ENCODE measurements at regions not wholly inside any gene's neighbourhood (a gene's known extent, or its start where the extent isn't known, plus 50 kb on each side); places are given as distances from the start of the nearest gene placed in this dataset.
"Not testable (repeated sequence)": the region's sequence is repeated elsewhere in the genome, so short reads cannot be mapped to it uniquely, and the experiment has no call there.

DNA sequence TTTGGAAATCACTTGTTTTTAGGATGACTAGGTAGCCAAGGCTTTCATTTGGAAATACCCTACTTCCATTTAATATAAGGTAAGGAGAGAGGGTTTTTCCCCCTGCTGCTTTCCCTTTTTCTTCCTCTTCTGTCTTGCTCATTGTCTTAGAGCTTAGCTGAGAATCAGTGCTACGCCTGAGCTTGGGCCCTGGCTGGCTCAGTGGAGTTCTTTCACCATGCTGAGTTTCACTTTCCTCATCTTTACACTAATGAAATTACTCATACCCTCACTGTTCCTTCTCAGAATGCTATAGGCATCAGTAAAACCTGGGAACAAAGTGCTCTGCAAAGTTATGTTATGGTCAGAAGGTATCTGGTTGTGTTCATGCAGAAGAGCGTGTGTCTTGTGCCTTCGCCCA lies 112.3 kb upstream of the IKBKE start:
- H3K27ac ChIP-seq; DNase-seq; H3K9me3 ChIP-seq; H3K4me3 ChIP-seq; intact Hi-C loops (cut with DNase I); H3K36me3 ChIP-seq; H3K4me1 ChIP-seq; H3K27me3 ChIP-seq: not testable (repeated sequence)
- 67% methylated on average over 2 of the region's 3 CpGs; no CpG with 5 or more reads in 1 of the 2 donors for WGBS, 2 donors

DNA sequence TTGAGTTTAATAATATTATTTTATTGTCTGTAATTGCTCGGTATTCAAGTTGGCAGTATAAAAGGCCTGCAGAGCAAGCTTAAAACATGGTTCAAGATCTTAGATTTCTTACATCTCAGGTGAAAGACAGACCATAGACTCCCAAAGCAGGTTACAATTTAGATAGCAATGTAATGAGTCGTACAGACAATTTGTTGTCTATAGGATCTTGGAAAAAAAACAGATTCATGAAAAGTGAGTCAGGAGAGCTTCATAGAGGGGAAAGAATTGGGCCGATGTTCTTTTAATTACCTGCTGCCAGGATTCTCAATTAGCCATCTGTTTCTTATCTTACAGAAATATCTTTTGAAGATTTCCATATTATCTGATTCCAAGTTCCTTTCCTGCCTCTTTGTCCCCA lies 111.5 kb upstream of the IKBKE start:
- H3K9me3 ChIP-seq; H3K36me3 ChIP-seq; DNase-seq; H3K4me1 ChIP-seq; H3K4me3 ChIP-seq; intact Hi-C loops (cut with DNase I); H3K27ac ChIP-seq; H3K27me3 ChIP-seq: not testable (repeated sequence)
- WGBS, 2 donors: 41 to 44% methylated on average over 1 to 2 of the region's 3 CpGs

- H3K4me3 ChIP-seq; H3K9me3 ChIP-seq; H3K27me3 ChIP-seq; H3K36me3 ChIP-seq; DNase-seq; H3K27ac ChIP-seq; H3K4me1 ChIP-seq; intact Hi-C loops (cut with DNase I): not testable (repeated sequence)
Measured at GRCh38 chr1:206359377-206359776, 110.9 kb upstream of the IKBKE start.

GRCh38 chr1:206361978-206362543 lies 108.2 kb upstream of the IKBKE start:
- intact Hi-C loops (cut with DNase I); H3K9me3 ChIP-seq; H3K27ac ChIP-seq; H3K27me3 ChIP-seq; DNase-seq; H3K36me3 ChIP-seq; H3K4me3 ChIP-seq; H3K4me1 ChIP-seq: not testable (repeated sequence)
- WGBS, 2 donors: no CpG with 5 or more reads among the region's 3 CpGs

DNA sequence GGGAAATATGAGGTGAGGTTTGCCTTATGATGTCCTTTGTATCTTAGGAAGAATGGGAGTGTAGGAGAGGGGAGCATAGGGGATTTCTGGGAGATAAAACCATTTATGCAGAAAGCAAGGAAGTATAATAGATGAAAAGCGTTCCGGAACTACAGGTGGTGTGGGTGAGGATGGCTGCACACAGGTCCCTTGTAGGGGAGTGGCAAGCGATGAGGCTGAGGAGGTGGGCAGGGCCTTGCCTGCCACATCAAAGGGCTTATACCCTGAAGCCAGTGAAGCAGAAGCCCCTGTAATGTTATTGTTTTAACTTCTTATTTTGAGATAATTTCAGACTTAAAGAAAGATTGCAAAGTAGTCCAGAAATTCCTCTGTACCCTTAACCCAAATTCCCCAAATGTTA lies 107.3 kb upstream of the IKBKE start:
- H3K27me3 ChIP-seq; H3K4me3 ChIP-seq; DNase-seq; H3K4me1 ChIP-seq; H3K27ac ChIP-seq; H3K36me3 ChIP-seq; H3K9me3 ChIP-seq; intact Hi-C loops (cut with DNase I): not testable (repeated sequence)
- 100% methylated on average over 2 to 3 of the region's 3 CpGs for WGBS, 2 donors

DNA sequence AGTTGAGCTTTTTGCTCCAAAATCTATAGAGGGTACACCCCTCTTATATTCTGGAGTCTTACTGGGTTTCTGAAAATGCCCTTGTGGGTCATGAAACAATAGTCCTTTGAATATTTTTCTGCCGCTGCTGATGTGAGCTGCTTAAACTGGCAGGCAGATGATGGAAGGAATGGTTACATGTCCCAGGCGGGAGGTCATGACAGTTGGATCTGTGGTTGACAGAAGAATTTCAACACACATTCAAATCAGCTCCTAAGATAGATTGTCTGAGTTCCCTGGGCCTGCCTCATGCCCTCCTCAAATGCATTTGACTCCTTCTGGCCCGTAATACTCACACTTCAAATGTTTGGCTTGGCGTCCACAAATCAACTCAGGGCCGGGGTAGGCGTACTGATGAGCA lies 105.0 kb upstream of the IKBKE start:
- H3K9me3 ChIP-seq; DNase-seq; H3K36me3 ChIP-seq; H3K27me3 ChIP-seq; H3K27ac ChIP-seq; H3K4me1 ChIP-seq; intact Hi-C loops (cut with DNase I); H3K4me3 ChIP-seq: not testable (repeated sequence)
- WGBS, 2 donors: 78% methylated on average over 2 of the region's 6 CpGs; no CpG with 5 or more reads in 1 of the 2 donors

GRCh38 chr1:206366131-206366530 lies 104.1 kb upstream of the IKBKE start:
- H3K27me3 ChIP-seq; intact Hi-C loops (cut with DNase I): not testable (repeated sequence)
- WGBS, 2 donors: 80% methylated on average over 1 of the region's 5 CpGs; no CpG with 5 or more reads in 1 of the 2 donors

GRCh38 chr1:206366772-206367171 lies 103.5 kb upstream of the IKBKE start:
- WGBS, 2 donors: no CpG with 5 or more reads among the region's 1 CpG

More at GRCh38 chr1:206366131-206366530, 104.1 kb upstream of the IKBKE start:
- H3K4me1 ChIP-seq, H3K27ac ChIP-seq, H3K36me3 ChIP-seq, H3K4me3 ChIP-seq, H3K9me3 ChIP-seq, DNase-seq: not testable (repeated sequence)

DNA sequence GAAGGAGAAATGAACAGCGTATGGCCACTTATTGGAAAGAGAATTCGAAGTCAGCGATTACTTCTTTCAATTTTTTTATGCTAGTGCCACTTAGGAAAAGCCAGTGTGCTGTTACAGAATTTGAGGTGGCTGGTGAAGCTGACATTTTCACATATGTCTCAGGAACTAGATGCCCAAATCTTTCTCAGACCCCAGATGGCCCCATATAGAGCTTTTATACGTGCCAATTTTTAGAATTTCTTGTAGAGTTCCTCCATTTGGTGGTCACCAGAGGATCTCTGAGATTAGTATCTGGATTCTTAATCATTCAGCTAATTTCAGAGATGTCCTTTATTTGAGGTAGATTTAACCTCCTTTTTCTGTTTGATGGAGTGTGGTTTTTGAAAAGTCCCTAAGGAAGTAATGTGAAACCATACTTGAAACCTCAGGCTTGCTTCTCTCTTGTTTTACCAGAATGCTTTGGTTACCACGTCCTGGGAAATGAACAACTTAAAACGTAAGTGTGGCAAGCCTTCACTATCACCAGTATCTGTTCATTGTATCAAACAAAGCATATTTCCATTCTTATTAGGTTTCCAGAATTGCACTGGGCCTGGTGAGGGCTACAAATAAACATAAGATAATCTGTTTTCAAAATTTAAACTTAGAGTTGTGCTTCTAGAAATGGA lies 102.2 kb upstream of the IKBKE start:
- H3K36me3 ChIP-seq; DNase-seq; H3K9me3 ChIP-seq; H3K27ac ChIP-seq; H3K27me3 ChIP-seq; H3K4me3 ChIP-seq; H3K4me1 ChIP-seq; intact Hi-C loops (cut with DNase I): not testable (repeated sequence)
- no CpG with 5 or more reads among the region's 6 CpGs for WGBS, 2 donors

More at GRCh38 chr1:206366772-206367171, 103.5 kb upstream of the IKBKE start:
- H3K9me3 ChIP-seq; H3K27ac ChIP-seq; intact Hi-C loops (cut with DNase I); H3K36me3 ChIP-seq; H3K4me1 ChIP-seq; DNase-seq; H3K4me3 ChIP-seq; H3K27me3 ChIP-seq: not testable (repeated sequence)

DNA sequence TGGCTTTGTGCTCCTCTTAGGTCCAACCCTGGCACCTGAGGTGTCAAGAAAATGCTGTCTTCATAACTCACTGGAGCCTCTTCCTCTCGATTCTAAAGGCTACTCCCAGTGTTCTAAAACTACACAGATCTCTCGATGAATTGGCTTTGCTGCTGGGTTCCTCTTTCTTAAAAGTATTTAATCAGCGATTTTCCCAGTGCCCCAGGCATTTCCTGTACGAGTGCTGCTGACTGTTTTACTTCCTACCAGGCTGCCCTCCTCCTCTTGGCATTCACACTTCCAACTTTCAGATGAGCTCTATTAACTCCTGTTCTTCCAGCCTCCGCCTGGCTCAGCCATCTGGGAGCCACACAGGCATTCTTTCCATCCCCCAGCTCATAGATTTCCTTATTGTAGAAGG lies 95.6 kb upstream of the IKBKE start:
- H3K27ac ChIP-seq; H3K9me3 ChIP-seq; H3K36me3 ChIP-seq; H3K4me3 ChIP-seq; intact Hi-C loops (cut with DNase I); H3K4me1 ChIP-seq; H3K27me3 ChIP-seq; DNase-seq: not testable (repeated sequence)
- WGBS, 2 donors: no CpG with 5 or more reads among the region's 5 CpGs

DNA sequence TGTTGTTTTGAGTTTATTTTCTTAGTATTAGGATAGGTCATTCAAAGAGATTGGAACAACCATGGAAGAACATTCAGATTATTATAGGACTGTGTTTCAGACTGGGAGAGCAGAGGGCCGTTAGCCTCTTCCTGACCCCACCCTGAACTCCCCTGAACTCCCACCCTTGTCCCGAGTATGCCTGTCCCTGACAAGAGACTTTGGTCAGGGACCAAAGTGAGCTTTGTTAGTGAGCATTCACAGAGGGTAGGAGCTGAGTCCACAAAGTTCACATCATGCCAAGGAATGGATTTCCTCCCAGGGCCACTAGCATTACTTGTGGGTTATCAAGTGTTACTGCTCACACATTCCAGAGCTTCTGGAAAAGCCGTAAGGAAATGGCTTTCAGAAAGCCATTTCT lies 94.7 kb upstream of the IKBKE start:
- intact Hi-C loops (cut with DNase I); H3K36me3 ChIP-seq; H3K4me3 ChIP-seq; DNase-seq; H3K27ac ChIP-seq; H3K27me3 ChIP-seq; H3K9me3 ChIP-seq; H3K4me1 ChIP-seq: not testable (repeated sequence)
- WGBS, 2 donors: 29 to 77% methylated on average over 2 of the region's 3 CpGs

- DNase-seq; H3K9me3 ChIP-seq; H3K36me3 ChIP-seq; H3K27me3 ChIP-seq; H3K4me1 ChIP-seq; H3K4me3 ChIP-seq; H3K27ac ChIP-seq; intact Hi-C loops (cut with DNase I): not testable (repeated sequence)
- 97% methylated on average over 7 of the region's 7 CpGs for WGBS, 2 donors
Measured at GRCh38 chr1:206378506-206378905, 91.8 kb upstream of the IKBKE start.

- H3K27ac ChIP-seq; DNase-seq; H3K4me1 ChIP-seq; H3K36me3 ChIP-seq; H3K27me3 ChIP-seq; intact Hi-C loops (cut with DNase I); H3K9me3 ChIP-seq; H3K4me3 ChIP-seq: not testable (repeated sequence)
- WGBS, 2 donors: no CpG with 5 or more reads among the region's 1 CpG
Measured at GRCh38 chr1:206379245-206379644, 91.0 kb upstream of the IKBKE start.
